HEK293T (cell line): ENCODE measurements at regions not wholly inside any gene's neighbourhood (a gene's known extent, or its start where the extent isn't known, plus 50 kb on each side); places are given as distances from the start of the nearest gene placed in this dataset.

Experiments
- ARNT ChIP-seq: fragments of 450-650 bp; IDR thresholded peaks from 2 replicates; pipeline ENCODE4 v1.6.1; 2017; ENCODE audit warnings: mild to moderate bottlenecking
- BHLHE40 ChIP-seq: fragments of 450-650 bp; IDR thresholded peaks from 2 replicates; pipeline ENCODE4 v1.6.1; 2016; ENCODE audit warnings: mild to moderate bottlenecking, moderate library complexity, borderline replicate concordance
- CTBP1 ChIP-seq: fragments of 450-650 bp; IDR thresholded peaks from 2 replicates; pipeline ENCODE4 v1.6.1; 2016; ENCODE audit warnings: borderline replicate concordance
- ELF4 ChIP-seq: fragments of 450-650 bp; IDR thresholded peaks from 2 replicates; pipeline ENCODE4 v1.6.1; 2017; ENCODE audit warnings: antibody characterized with exemption
- FOXA1 ChIP-seq: fragments of 450-650 bp; IDR thresholded peaks from 2 replicates; pipeline ENCODE4 v1.6.1; 2016; ENCODE audit warnings: mild to moderate bottlenecking
- FOXK2 ChIP-seq: fragments of 450-650 bp; IDR thresholded peaks from 2 replicates; pipeline ENCODE4 v1.6.1; 2016; ENCODE audit warnings: mild to moderate bottlenecking
- FOXM1 ChIP-seq: fragments of 450-650 bp; IDR thresholded peaks from 2 replicates; pipeline ENCODE4 v1.6.1; 2017; ENCODE audit warnings: mild to moderate bottlenecking, borderline replicate concordance
- HDGF ChIP-seq: fragments of 450-650 bp; IDR thresholded peaks from 2 replicates; pipeline ENCODE4 v1.6.1; 2017; ENCODE audit warnings: antibody characterized with exemption, borderline replicate concordance
- LEF1 ChIP-seq: fragments of 450-650 bp; IDR thresholded peaks from 2 replicates; pipeline ENCODE4 v1.6.1; 2017; ENCODE audit warnings: mild to moderate bottlenecking, borderline replicate concordance
- SP1 ChIP-seq: fragments of 450-650 bp; IDR thresholded peaks from 2 replicates; pipeline ENCODE4 v1.6.1; 2017
- SUZ12 ChIP-seq: fragments of 450-650 bp; IDR thresholded peaks from 2 replicates; pipeline ENCODE4 v1.6.1; 2016; ENCODE audit warnings: mild to moderate bottlenecking
- ZNF384 ChIP-seq: fragments of 450-650 bp; IDR thresholded peaks from 2 replicates; pipeline ENCODE4 v1.6.1; 2016
- TF ChIP-seq, protein P1 (sequence below): fragments of 450-650 bp; IDR thresholded peaks from 2 replicates; pipeline ENCODE4 v1.6.1; 2016

- TF ChIP-seq FOXM1 (no peak), ARNT (no peak), FOXA1 (no peak), BHLHE40 (no peak), HDGF (no peak), FOXK2 (no peak), SP1 (no peak), CTBP1 (no peak), ZNF384 (no peak), LEF1 (no peak), ELF4 (no peak), SUZ12 (no peak)
- TF ChIP-seq, protein P1, sequence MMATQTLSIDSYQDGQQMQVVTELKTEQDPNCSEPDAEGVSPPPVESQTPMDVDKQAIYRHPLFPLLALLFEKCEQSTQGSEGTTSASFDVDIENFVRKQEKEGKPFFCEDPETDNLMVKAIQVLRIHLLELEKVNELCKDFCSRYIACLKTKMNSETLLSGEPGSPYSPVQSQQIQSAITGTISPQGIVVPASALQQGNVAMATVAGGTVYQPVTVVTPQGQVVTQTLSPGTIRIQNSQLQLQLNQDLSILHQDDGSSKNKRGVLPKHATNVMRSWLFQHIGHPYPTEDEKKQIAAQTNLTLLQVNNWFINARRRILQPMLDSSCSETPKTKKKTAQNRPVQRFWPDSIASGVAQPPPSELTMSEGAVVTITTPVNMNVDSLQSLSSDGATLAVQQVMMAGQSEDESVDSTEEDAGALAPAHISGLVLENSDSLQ = no peak
Measured at GRCh38 chr12:127401005-127401404, 866.0 kb upstream of the TMEM132C start.
